ENCODE measurements at regions not wholly inside any gene's neighbourhood (a gene's known extent, or its start where the extent isn't known, plus 50 kb on each side); places are given as distances from the start of the nearest gene placed in this dataset.

DNA sequence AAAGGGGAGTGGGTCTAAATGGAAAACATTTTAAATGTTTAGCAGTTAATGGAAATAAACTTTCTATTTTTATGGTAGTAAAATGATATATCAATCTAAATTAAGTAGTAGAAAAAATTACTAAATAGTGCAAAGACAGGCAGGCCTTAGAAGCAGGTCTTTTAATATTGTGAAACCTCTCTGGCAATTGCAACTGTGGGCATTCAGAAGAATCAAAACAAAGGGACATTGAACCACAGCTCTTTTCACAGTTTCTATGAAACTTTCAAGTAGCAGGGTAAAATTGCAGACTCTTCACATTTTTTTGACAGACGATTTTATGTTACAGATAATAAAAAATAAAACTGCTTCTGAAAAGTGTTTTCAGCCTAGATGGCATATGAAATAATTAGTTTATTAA lies 533.7 kb downstream of the BCKDHB start:
- H3K27me3 ChIP-seq: no peaks in the 10 kb centered on the region
- no peaks in the 10 kb centered on the region for H3K36me3 ChIP-seq
- no peaks in the 10 kb centered on the region for H3K9me3 ChIP-seq
- H3K4me1 ChIP-seq: no peaks in the 10 kb centered on the region
- ATAC-seq (peak in 1 of 4 donors; percentile 51), DNase-seq (no peak)
- WGBS (ENCODE audit: insufficient coverage, low coverage, low lambda C conversion rate, missing lambda C conversion rate): 18% methylated on average over 1 of the region's 1 CpG
- no peak overlapping the region for H3K4me3 ChIP-seq
- TF ChIP-seq POLR2A (IDR thresholded peaks at IDR 0.05) (no peak), CTCF (IDR thresholded peaks at IDR 0.05) (no peak)
- no peak overlapping the region for H3K27ac ChIP-seq
- intact Hi-C loops (cut with DNase I): no loop called here

- Histone ChIP-seq H3K9me3 (no peaks in the 10 kb centered on the region), H3K4me1 (no peaks in the 10 kb centered on the region), H3K36me3 (no peaks in the 10 kb centered on the region), H3K27ac (no peak overlapping the region), H3K27me3 (no peaks in the 10 kb centered on the region), H3K4me3 (no peak overlapping the region)
- TF ChIP-seq CTCF (IDR thresholded peaks at IDR 0.05) (no peak), POLR2A (IDR thresholded peaks at IDR 0.05) (no peak)
- intact Hi-C loops (cut with DNase I): no loop called here
- 100% methylated on average over 1 of the region's 2 CpGs for WGBS (ENCODE audit: insufficient coverage, low coverage, low lambda C conversion rate, missing lambda C conversion rate)
- DNase-seq (no peak), ATAC-seq (no peak)
These were observed 532.7 kb downstream of the BCKDHB start for GRCh38 chr6:80639181-80639629.

GRCh38 chr6:80638213-80639055 lies 532.0 kb downstream of the BCKDHB start:
- H3K27ac ChIP-seq: no peak overlapping the region
- no peaks in the 10 kb centered on the region for H3K27me3 ChIP-seq
- no peaks in the 10 kb centered on the region for H3K9me3 ChIP-seq
- no peak overlapping the region for H3K4me3 ChIP-seq
- H3K36me3 ChIP-seq: no peaks in the 10 kb centered on the region
- ATAC-seq (peak; percentile 80 to 99 (median 86)), DNase-seq (peak in 1 of 3 donors; percentile 29)
- TF ChIP-seq POLR2A (IDR thresholded peaks at IDR 0.05) (no peak), CTCF (IDR thresholded peaks at IDR 0.05) (no peak)
- H3K4me1 ChIP-seq: no peaks in the 10 kb centered on the region
- whole genome bisulfite sequencing (ENCODE audit: insufficient coverage, low coverage, low lambda C conversion rate, missing lambda C conversion rate): 52% methylated on average over 8 of the region's 9 CpGs
- intact Hi-C loops (cut with DNase I): no loop called here

GRCh38 chr6:80637312-80637711 lies 530.8 kb downstream of the BCKDHB start:
- no peaks in the 10 kb centered on the region for H3K27me3 ChIP-seq
- DNase-seq: no peak
- intact Hi-C loops (cut with DNase I): no loop called here

More at GRCh38 chr6:80637312-80637711, 530.8 kb downstream of the BCKDHB start:
- no peaks in the 10 kb centered on the region for H3K9me3 ChIP-seq
- ATAC-seq: no peak
- TF ChIP-seq POLR2A (IDR thresholded peaks at IDR 0.05) (no peak), CTCF (IDR thresholded peaks at IDR 0.05) (no peak)
- no peak overlapping the region for H3K4me3 ChIP-seq
- no peaks in the 10 kb centered on the region for H3K4me1 ChIP-seq
- H3K27ac ChIP-seq: no peak overlapping the region
- H3K36me3 ChIP-seq: no peaks in the 10 kb centered on the region
